H1 (cell line): ENCODE measurements at regions not wholly inside any gene's neighbourhood (a gene's known extent, or its start where the extent isn't known, plus 50 kb on each side); places are given as distances from the start of the nearest gene placed in this dataset.

Source experiments
- CTCF ChIA-PET: fragments of 300-600 bp; sonication (Branson Sonifier 250); formaldehyde crosslinking; loops from one replicate; lab custom pipeline; 2021; ENCODE audit not compliant: partially characterized antibody; lab: Charles Lee
- POLR2A ChIA-PET: fragments of 300-600 bp; sonication (Branson Sonifier 250); formaldehyde crosslinking; loops from one replicate; lab custom pipeline; 2021; ENCODE audit warnings: inconsistent platforms; ENCODE audit not compliant: partially characterized antibody; lab: Charles Lee
- DNase-seq, 2 experiments: peaks; one replicate each; pipeline versions ENCODE4 v3.0.0 to v3.0.0-alpha.2; 2010 to 2022; ENCODE audit warnings: low spot score in 2 of 2, low read depth in 1 of 2, mixed read lengths in 1 of 2
- FAIRE-seq: peaks from 2 replicates; lab custom pipeline; 2011; peaks lifted over from hg19 to GRCh38; lab: Jason Lieb, UNC
- H2AFZ ChIP-seq: 2 replicates; pipeline ENCODE4 v1.8.1; 2012; ENCODE audit warnings: low read length, inconsistent platforms
- H2AK5ac ChIP-seq: 2 replicates; pipeline ENCODE4 v1.6.1; 2013; ENCODE audit warnings: low read depth, low read length
- H2BK120ac ChIP-seq: replicated peaks from 2 replicates; pipeline ENCODE3; 2013; ENCODE audit warnings: low read depth, low read length, inconsistent platforms
- H2BK12ac ChIP-seq: 2 replicates; pipeline ENCODE4 v1.6.1; 2013; ENCODE audit warnings: low read depth, low read length
- H2BK15ac ChIP-seq: 2 replicates; pipeline ENCODE4 v1.6.1; 2013; ENCODE audit warnings: low read length
- H2BK20ac ChIP-seq: 2 replicates; pipeline ENCODE4 v1.6.1; 2013; ENCODE audit warnings: low read length
- H2BK5ac ChIP-seq: 2 replicates; pipeline ENCODE4 v1.6.1; 2013; ENCODE audit warnings: low read depth, low read length
- H3K14ac ChIP-seq: 2 replicates; pipeline ENCODE4 v1.6.1; 2013; ENCODE audit warnings: inconsistent platforms; ENCODE audit not compliant: insufficient read length
- H3K18ac ChIP-seq: 2 replicates; pipeline ENCODE4 v1.6.1; 2013; ENCODE audit warnings: low read length; ENCODE audit errors: extremely low read depth
- H3K23ac ChIP-seq: 2 replicates; pipeline ENCODE4 v1.6.1; 2013; ENCODE audit warnings: inconsistent platforms; ENCODE audit not compliant: insufficient read length
- H3K23me2 ChIP-seq: 2 replicates; pipeline ENCODE4 v1.6.1; 2013; ENCODE audit warnings: low read depth, low read length
- H3K27ac ChIP-seq: 2 replicates; pipeline ENCODE4 v1.6.1; 2011; ENCODE audit warnings: low read depth, low read length, inconsistent platforms
- H3K27me3 ChIP-seq, 4 experiments: replicated peaks in 1 of 4; 1 replicate in 1 of 4; 2 replicates in 3 of 4; pipeline versions ENCODE4 v1.6.1 to v1.8.1; 2011 to 2013; ENCODE audit warnings: low read length in 3 of 4, mild to moderate bottlenecking in 3 of 4, inconsistent platforms in 2 of 4, mixed read lengths in 2 of 4, moderate library complexity in 1 of 4; ENCODE audit not compliant: control insufficient read depth in 3 of 4, insufficient read depth in 3 of 4; ENCODE audit errors: extremely low read depth in 1 of 4
- H3K36me3 ChIP-seq, 4 experiments: 2 replicates each; pipeline versions ENCODE4 v1.6.1 to v1.8.1; 2011 to 2013; ENCODE audit warnings: mild to moderate bottlenecking in 4 of 4, low read length in 3 of 4, moderate library complexity in 2 of 4, control low read depth in 1 of 4, inconsistent platforms in 1 of 4; ENCODE audit not compliant: insufficient read depth in 4 of 4, control insufficient read depth in 2 of 4
- H3K4ac ChIP-seq: replicated peaks from 2 replicates; pipeline ENCODE3; 2013; ENCODE audit warnings: low read length, low read depth, mixed read lengths, inconsistent platforms; ENCODE audit not compliant: insufficient read length
- H3K4me1 ChIP-seq, 4 experiments: replicated peaks in 1 of 4; 1 replicate in 1 of 4; 2 replicates in 3 of 4; pipeline versions ENCODE4 v1.6.1 to v1.8.1; 2011 to 2013; ENCODE audit warnings: low read length in 3 of 4, inconsistent platforms in 2 of 4, mixed read lengths in 1 of 4; ENCODE audit not compliant: insufficient read depth in 4 of 4, control insufficient read depth in 3 of 4
- H3K4me2 ChIP-seq, 2 experiments: 2 replicates each; pipeline versions ENCODE4 v1.6.1 to v1.8.1; 2011 to 2013; ENCODE audit warnings: low read depth in 2 of 2, low read length in 2 of 2, control low read depth in 1 of 2, inconsistent platforms in 1 of 2, mild to moderate bottlenecking in 1 of 2; ENCODE audit not compliant: insufficient read depth in 1 of 2
- H3K4me3 ChIP-seq, 4 experiments: fragments of 200-600, 300-600 bp in 1 of 4; sonication (generic), shearing (Covaris generic), sonication (Bioruptor Twin) in 1 of 4; 2 replicates each; pipeline versions ENCODE4 v1.5.1 to v1.8.1; 2011 to 2016; ENCODE audit warnings: low read length in 4 of 4, low read depth in 3 of 4, control low read depth in 2 of 4, inconsistent platforms in 2 of 4, mild to moderate bottlenecking in 2 of 4, mixed read lengths in 1 of 4, moderate library complexity in 1 of 4; ENCODE audit not compliant: insufficient read depth in 2 of 4; ENCODE audit errors: extremely low read depth in 1 of 4
- H3K56ac ChIP-seq: replicated peaks from 2 replicates; pipeline ENCODE3; 2013; ENCODE audit warnings: low read depth, mild to moderate bottlenecking, mixed read lengths, low read length, inconsistent platforms; ENCODE audit not compliant: insufficient read length
- H3K79me1 ChIP-seq: 2 replicates; pipeline ENCODE4 v1.6.1; 2013; ENCODE audit warnings: low read depth, low read length, control low read depth
- H3K79me2 ChIP-seq, 2 experiments: 2 replicates each; pipeline versions ENCODE4 v1.6.1 to v1.8.1; 2012 to 2013; ENCODE audit warnings: low read length in 2 of 2, mild to moderate bottlenecking in 2 of 2, inconsistent platforms in 1 of 2; ENCODE audit not compliant: insufficient read depth in 2 of 2, control insufficient read depth in 1 of 2
- H3K9ac ChIP-seq, 4 experiments: replicated peaks in 1 of 4; 1 replicate in 1 of 4; 2 replicates in 3 of 4; pipeline versions ENCODE4 v1.6.1 to v1.8.1; 2011 to 2013; ENCODE audit warnings: low read depth in 3 of 4, low read length in 3 of 4, control low read depth in 2 of 4, mild to moderate bottlenecking in 2 of 4, moderate library complexity in 2 of 4, inconsistent platforms in 1 of 4; ENCODE audit errors: extremely low read depth in 1 of 4
- H3K9me3 ChIP-seq, 2 experiments: 2 replicates each; pipeline versions ENCODE4 v1.6.1 to v1.8.1; 2012 to 2013; ENCODE audit warnings: mild to moderate bottlenecking in 2 of 2, moderate library complexity in 2 of 2, control low read depth in 1 of 2, inconsistent platforms in 1 of 2, low read depth in 1 of 2, low read length in 1 of 2, mixed read lengths in 1 of 2; ENCODE audit not compliant: insufficient read depth in 2 of 2
- H4K20me1 ChIP-seq, 2 experiments: replicated peaks in 1 of 2; 2 replicates each; pipeline versions ENCODE3 to v1.8.1; 2011 to 2013; ENCODE audit warnings: inconsistent platforms in 2 of 2, low read length in 2 of 2, mild to moderate bottlenecking in 1 of 2; ENCODE audit not compliant: insufficient read depth in 2 of 2, control insufficient read depth in 1 of 2
- H4K5ac ChIP-seq: 2 replicates; pipeline ENCODE4 v1.6.1; 2013; ENCODE audit warnings: low read length, low read depth, mixed read lengths, inconsistent platforms; ENCODE audit not compliant: insufficient read length
- H4K8ac ChIP-seq: 2 replicates; pipeline ENCODE4 v1.8.0; 2013; ENCODE audit warnings: mild to moderate bottlenecking, moderate library complexity, low read length, inconsistent platforms; ENCODE audit not compliant: insufficient read depth; ENCODE audit errors: extremely low read depth
- H4K91ac ChIP-seq: replicated peaks from 2 replicates; pipeline ENCODE3; 2013; ENCODE audit warnings: low read length, mixed read lengths, inconsistent platforms; ENCODE audit not compliant: insufficient read length
- BACH1 ChIP-seq: IDR thresholded peaks from 2 replicates; pipeline ENCODE4 v1.6.1; 2012; ENCODE audit warnings: low read length, improper control_type of control experiment
- BCL11A ChIP-seq, 2 experiments: IDR thresholded peaks; one replicate each; pipeline ENCODE4 v1.6.1; 2011; ENCODE audit warnings: low read depth in 2 of 2, low read length in 2 of 2, mild to moderate bottlenecking in 2 of 2
- CTBP2 ChIP-seq: IDR thresholded peaks from 2 replicates; pipeline ENCODE4 v1.7.0; 2011; ENCODE audit warnings: borderline replicate concordance, mild to moderate bottlenecking, moderate library complexity, mixed read lengths, low read length; ENCODE audit not compliant: insufficient read depth, insufficient read length
- HDAC2 ChIP-seq, 2 experiments: fragments of 300-600 bp in 1 of 2; sonication (generic) in 1 of 2; IDR thresholded peaks; 2 replicates each; pipeline ENCODE4 v1.6.1; 2011 to 2012; ENCODE audit warnings: low read depth in 2 of 2, low read length in 2 of 2, mild to moderate bottlenecking in 2 of 2, moderate library complexity in 2 of 2, borderline replicate concordance in 1 of 2, inconsistent platforms in 1 of 2
- MAFK ChIP-seq: IDR thresholded peaks from 2 replicates; pipeline ENCODE4 v1.6.1; 2012; ENCODE audit warnings: low read depth, mild to moderate bottlenecking, improper control_type of control experiment, low read length
- NRF1 ChIP-seq: IDR thresholded peaks from 2 replicates; pipeline ENCODE4 v1.6.1; 2011; ENCODE audit warnings: mild to moderate bottlenecking, low read depth, low read length, improper control_type of control experiment
- PHF8 ChIP-seq: fragments of 200-600 bp; sonication (generic); conservative IDR thresholded peaks from 2 replicates; pipeline ENCODE4 v1.7.1; 2012; ENCODE audit warnings: low read depth, mild to moderate bottlenecking, inconsistent platforms, low read length, moderate library complexity
- RNF2 ChIP-seq: fragments of 200-900, 300-1000 bp; sonication (generic); IDR thresholded peaks from 2 replicates; pipeline ENCODE4 v1.7.1; 2016; ENCODE audit warnings: borderline replicate concordance, low read depth, mild to moderate bottlenecking, antibody characterized with exemption, low read length; ENCODE audit not compliant: poor library complexity, severe bottlenecking; ENCODE audit errors: missing control alignments
- SIRT6 ChIP-seq: IDR thresholded peaks from one replicate; pipeline ENCODE4 v1.7.1; 2012; ENCODE audit warnings: low read length, inconsistent platforms
- SIX5 ChIP-seq: IDR thresholded peaks from 2 replicates; pipeline ENCODE4 v1.6.1; 2011; ENCODE audit warnings: mild to moderate bottlenecking, low read depth, low read length
- SRF ChIP-seq: IDR thresholded peaks from 2 replicates; pipeline ENCODE4 v1.6.1; 2011; ENCODE audit warnings: mild to moderate bottlenecking, low read depth, low read length, moderate library complexity
- SUZ12 ChIP-seq: fragments of 200-600 bp; sonication (generic); IDR thresholded peaks from 2 replicates; pipeline ENCODE4 v1.6.1; 2012; ENCODE audit warnings: mild to moderate bottlenecking, inconsistent platforms, low read length, moderate library complexity, mixed read lengths
- TAF1 ChIP-seq: IDR thresholded peaks from 2 replicates; pipeline ENCODE4 v1.6.1; 2011; ENCODE audit warnings: mild to moderate bottlenecking, low read depth, low read length
- TAF7 ChIP-seq: optimal IDR thresholded peaks from 2 replicates; pipeline ENCODE3; 2011; ENCODE audit warnings: low read depth, mild to moderate bottlenecking, inconsistent platforms, low read length, moderate library complexity, borderline replicate concordance
- WGBS, 2 experiments: shearing (Covaris generic) in 1 of 2; methylation state at CpG; one replicate each; pipeline versions ENCODE4 v1.1.6 to v1.1.7; 2013 to 2015; ENCODE audit warnings: low lambda C conversion rate in 2 of 2, mixed read lengths in 2 of 2, inconsistent platforms in 1 of 2, low coverage in 1 of 2, missing lambda C conversion rate in 1 of 2; ENCODE audit not compliant: insufficient replicate concordance in 2 of 2, insufficient coverage in 1 of 2, insufficient read length in 1 of 2; ENCODE audit errors: extremely low coverage in 1 of 2, missing lambda C conversion rate in 1 of 2; 5-methylcytosine and 5-hydroxymethylcytosine counted together

DNA sequence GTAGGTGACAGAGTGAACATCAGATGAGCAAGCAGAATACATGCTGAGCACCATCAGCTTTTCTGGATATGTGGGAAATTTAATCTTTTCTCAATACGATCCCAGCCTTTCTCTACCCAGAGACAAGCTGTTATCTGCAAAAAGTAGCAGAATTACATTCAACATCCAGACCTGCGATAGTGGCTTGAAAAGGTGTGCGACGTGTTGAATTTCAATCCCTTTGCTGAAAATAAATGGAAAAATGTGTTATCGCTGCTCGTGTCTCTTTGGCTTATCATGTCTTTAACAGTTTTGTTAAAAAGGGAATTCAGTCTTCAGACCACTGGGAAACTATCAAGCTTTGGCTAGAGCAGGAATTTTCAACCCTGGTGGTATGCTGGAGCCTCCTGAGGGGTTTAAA lies 98.8 kb upstream of the FAM20A start:
- Histone ChIP-seq H2AFZ (no peak overlapping the region), H3K79me1 (no peaks in the 10 kb centered on the region), H3K56ac (no peak overlapping the region), H2AK5ac (no peak overlapping the region), H2BK5ac (no peak overlapping the region), H3K27ac (no peak overlapping the region), H3K36me3 (no peaks in the 10 kb centered on the region), H2BK15ac (no peak overlapping the region), H3K27me3 (no peaks in the 10 kb centered on the region), H3K14ac (no peak overlapping the region), H3K79me2 (no peaks in the 10 kb centered on the region), H3K23me2 (peaks cover 4% of the 10 kb centered on the region; the same call in 1 of the 2 replicates), H3K23ac (no peak overlapping the region), H3K9me3 (no peaks in the 10 kb centered on the region), H2BK12ac (no peak overlapping the region), H4K91ac (no peak overlapping the region), H3K4me1 (no peaks in the 10 kb centered on the region), H3K4me3 (no peak overlapping the region), H4K20me1 (peaks cover 0 to 3% of the 10 kb centered on the region in 2 experiments), H3K4me2 (no peak overlapping the region), H2BK20ac (no peak overlapping the region), H3K18ac (no peak overlapping the region), H4K8ac (no peak overlapping the region), H2BK120ac (no peak overlapping the region), H4K5ac (no peak overlapping the region), H3K4ac (no peak overlapping the region), H3K9ac (no peak overlapping the region)
- FAIRE-seq (no peak), DNase-seq (no peak)
- CTCF ChIA-PET: interaction anchor here (1.0 to 1.3 kb wide), 3 partner anchors 12 to 86 kb away, joined by 3 to 4 read pairs (median 3); no protein-coding TSS in a partner anchor
- POLR2A ChIA-PET: no interaction called here
- WGBS, 2 experiments: 94% methylated on average over 6 of the region's 6 CpGs; no CpG with 5 or more reads in 1 of the 2 experiments
- TF ChIP-seq SRF: no peak
- no peak for TF ChIP-seq TAF1
- no peak for TF ChIP-seq PHF8
- TF ChIP-seq SUZ12: no peak
- no peak for TF ChIP-seq TAF7
- no peak for TF ChIP-seq RNF2
- TF ChIP-seq SIX5: no peak
- TF ChIP-seq HDAC2 (IDR thresholded peaks at IDR 0.05; ENCODE audit: borderline replicate concordance in 1 of 2, low read depth in 2 of 2, low read length in 2 of 2): no peak
- no peak for TF ChIP-seq CTBP2
- no peak for TF ChIP-seq BACH1
- no peak for TF ChIP-seq BCL11A (IDR thresholded peaks at IDR 0.05; ENCODE audit: low read depth in 2 of 2, low read length in 2 of 2)
- TF ChIP-seq MAFK: no peak
- TF ChIP-seq SIRT6: no peak
- no peak for TF ChIP-seq NRF1
